Cardiac septum (tissue), 1 donor: ENCODE measurements at regions not wholly inside any gene's neighbourhood (a gene's known extent, or its start where the extent isn't known, plus 50 kb on each side); places are given as distances from the start of the nearest gene placed in this dataset.
"Not testable (repeated sequence)": the region's sequence is repeated elsewhere in the genome, so short reads cannot be mapped to it uniquely, and the experiment has no call there.

Experiments
- DNase-seq: peaks from one replicate; pipeline ENCODE4 v3.0.0-alpha.2; 2020; ENCODE audit warnings: low spot score
- intact Hi-C: fragments of 100-400 bp; cut with DNase I; formaldehyde crosslinking; loops from one replicate; pipeline ENCODE4 v1.14.0; 2022
- donor health status: DM: no; HTN: no; CAD: no.

DNA sequence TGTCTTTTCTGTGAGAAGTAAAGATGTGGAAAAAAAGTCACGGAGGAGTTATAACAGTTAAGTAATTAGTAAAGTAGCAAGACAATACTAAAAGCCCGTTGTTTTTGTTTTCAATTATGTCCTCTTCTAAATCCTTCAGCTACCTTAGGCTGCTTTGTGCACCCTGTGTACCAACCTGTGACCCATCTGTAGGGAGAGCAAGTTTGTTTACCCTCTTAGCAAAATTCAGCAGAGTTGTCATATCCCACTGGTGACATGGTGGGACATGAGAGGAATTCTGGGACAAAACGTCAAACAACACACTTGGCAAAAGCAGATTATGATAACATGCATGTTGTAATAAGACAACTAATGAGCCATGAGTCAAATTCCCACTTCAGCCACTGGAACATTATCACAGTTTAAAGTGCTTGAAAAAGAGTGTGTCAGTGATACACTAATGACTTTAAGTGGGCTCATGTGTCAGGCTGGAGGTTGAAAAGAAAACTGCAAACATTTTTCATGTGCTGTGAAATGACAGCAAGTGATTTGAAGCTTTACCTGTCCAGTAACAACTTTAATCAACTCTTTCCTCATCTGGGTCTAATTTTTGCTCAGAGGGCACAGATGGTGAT is 392.8 kb upstream of the ACVR2A start:
- intact Hi-C loops, result no loop called here
- no peak for DNase-seq

DNA sequence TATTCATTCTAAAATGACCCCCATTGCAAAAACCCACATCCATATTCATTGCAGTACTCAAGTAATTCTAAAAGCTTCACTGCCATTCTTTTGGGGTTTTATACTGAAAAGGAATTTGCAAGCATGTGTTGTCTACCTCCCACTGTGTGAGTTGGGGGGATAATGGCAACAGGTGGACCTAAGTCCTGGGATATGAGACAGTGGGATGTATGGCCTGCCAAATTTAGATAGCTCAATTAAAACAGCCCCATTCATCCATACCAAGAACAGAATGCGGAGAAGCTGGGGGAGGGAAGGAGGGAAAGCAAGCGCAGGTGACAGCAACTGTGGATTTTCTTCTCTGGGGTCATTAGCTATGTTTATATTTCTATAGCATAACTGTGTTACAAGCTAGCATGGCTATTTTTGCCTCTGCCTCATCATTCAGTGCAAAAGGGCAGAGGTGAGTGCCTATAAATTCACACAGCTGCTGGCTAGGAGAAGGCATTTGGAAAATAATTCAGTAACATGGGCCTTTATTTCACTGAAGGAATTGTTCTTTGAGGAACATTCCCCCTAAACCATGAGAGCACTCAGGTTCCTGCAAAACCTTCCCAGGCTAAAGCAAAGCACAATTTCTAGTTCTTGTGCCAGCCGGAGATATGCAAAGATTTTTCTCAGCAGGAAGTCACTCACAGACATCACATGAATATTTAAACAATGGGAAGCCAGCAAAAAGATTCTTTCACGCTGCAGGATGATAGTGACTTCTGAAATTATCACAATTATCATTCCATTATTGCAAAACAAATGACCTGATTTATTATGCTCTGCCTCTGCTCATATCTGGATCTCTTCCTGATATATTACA is 393.9 kb upstream of the ACVR2A start:
- no peak for DNase-seq
- intact Hi-C loops, result no loop called here

DNA sequence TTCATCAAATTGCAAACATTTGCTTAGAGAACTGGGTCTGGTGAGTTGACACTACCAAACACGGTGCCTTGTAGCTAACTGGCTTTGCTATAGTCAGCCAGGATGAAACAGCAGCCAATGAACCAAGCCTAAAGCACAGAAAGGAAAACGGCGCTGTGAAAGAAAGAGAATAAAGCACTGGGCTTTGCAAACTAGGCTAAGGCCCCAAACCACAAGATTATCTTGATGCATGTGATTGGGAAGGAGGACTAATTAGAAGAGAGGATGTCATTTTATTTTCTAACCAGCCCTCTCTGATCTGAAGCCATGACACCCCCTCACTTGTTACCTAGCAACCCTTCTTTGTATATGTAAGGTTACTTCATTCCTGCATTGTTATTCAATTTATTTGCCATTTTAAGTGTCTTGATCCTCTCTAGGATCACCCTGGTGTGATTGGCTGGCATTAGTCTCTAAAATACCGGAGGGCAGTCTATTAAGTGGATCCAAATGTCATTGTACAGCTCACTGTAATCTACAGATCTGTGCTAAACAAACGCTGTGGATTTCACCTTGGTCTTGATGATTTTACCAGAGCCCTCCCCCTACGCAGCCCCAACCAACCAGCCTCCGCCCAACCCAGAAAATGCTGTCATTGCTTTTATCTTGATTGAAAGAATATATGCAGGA is 395.4 kb upstream of the ACVR2A start:
- DNase-seq, result no peak
- intact Hi-C loops, result no loop called here

DNA sequence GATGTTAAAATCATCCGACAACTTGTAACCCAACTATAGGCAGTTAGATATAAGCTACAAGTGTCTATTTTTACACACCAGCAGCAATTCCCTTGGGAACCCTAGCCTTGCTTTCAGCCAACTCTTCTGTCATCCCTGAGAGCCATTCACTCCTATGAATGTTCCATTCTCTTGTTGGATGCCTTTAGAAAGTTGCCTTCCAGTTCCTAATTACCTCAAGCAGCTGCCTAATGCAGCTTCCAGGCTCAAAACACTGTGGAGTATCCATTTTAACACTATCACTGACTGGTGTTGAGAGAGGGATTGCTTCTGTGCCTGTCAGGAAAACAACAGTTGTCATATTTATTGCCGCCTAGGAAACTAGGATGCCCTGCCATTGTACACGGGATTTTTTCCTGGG is 402.0 kb upstream of the ACVR2A start:
- intact Hi-C loops, result no loop called here
- no peak for DNase-seq

DNA sequence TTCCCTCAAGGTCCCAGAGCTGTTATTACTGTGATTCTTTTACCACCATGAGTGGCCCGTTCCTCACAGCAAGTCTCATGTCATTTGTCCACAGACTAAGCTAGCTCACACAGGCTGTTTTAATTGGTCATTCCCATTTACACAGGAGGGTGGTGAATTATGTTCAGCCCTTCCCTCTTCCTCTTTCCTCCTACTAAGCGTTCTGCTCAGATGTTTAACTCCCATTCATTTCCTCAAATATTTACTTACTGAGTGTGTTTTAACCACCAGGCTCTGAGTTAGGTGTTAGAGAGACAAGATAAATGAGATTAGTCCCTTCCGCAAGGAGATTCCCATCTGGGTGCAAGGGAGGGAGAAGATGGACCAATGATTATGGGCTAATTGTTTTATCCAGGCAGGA is 403.6 kb upstream of the ACVR2A start:
- intact Hi-C loops, result no loop called here
- no peak for DNase-seq

GRCh38 chr2:147440734-147441133 is 404.1 kb upstream of the ACVR2A start:
- no peak for DNase-seq
- intact Hi-C loops, result no loop called here

DNA sequence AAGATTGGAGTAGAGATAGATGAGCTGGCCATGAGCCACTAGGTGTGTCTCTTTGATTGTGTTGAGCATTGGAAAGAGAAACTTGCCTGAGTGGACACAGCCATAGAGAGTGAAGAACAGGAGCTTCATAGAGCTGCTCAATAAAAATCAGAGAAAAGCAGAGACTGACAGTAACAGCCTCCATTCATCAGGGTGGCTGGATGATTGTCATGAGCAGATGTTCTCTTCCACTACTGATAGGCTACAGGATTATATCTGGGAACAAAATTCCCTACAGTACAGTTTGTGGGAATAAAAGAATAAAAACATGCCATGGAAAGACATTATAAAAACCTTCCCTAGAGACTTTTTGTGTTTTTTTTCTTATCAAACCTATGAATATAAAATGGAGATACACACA is 404.8 kb upstream of the ACVR2A start:
- intact Hi-C loops, result no loop called here
- DNase-seq, result no peak

- intact Hi-C loops, result no loop called here
- no peak for DNase-seq
These were observed 405.9 kb upstream of the ACVR2A start for GRCh38 chr2:147438882-147439281.

GRCh38 chr2:147433822-147434221 is 411.0 kb upstream of the ACVR2A start:
- intact Hi-C loops, result no loop called here
- no peak for DNase-seq

- intact Hi-C loops, result no loop called here
- no peak for DNase-seq
These were observed 414.4 kb upstream of the ACVR2A start for GRCh38 chr2:147430408-147430807.

- intact Hi-C loops, result loop anchor here (10.0 kb wide), 1 partner anchor 377 kb away; no protein-coding TSS in a partner anchor
These were observed 416.6 kb upstream of the ACVR2A start for GRCh38 chr2:147428120-147428747.

DNA sequence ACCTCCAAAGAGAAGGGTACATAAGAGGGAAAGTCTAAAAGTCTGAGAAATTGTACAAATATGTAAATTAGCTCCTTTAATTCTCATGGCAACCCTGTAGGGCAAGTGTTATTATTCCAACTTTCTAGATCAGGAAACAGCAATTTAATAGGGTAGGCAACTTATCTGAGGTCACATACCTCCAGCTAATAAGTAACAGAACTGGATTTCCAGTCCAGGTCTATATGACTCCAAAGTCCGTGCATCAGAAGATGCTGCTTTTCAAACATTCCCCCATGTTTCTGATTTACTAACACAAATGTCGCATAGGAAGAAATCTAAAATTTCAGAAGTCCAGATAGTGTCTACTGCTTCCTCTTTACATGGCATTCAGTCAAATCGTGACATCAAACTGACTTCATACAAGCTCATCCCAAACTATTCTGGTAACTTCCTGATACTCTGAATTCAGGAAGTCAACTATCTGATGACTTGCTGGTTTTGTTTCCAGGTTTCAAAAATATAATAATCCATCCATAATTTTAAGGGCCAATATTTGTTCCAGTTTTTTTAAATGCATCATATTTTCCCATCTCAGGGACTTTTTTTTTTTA is 419.3 kb upstream of the ACVR2A start:
- DNase-seq, result no peak
- intact Hi-C loops, result loop anchor here (10.0 kb wide), 1 partner anchor 379 kb away; no protein-coding TSS in a partner anchor

More at GRCh38 chr2:147428120-147428747, 416.6 kb upstream of the ACVR2A start:
- no peak for DNase-seq

DNA sequence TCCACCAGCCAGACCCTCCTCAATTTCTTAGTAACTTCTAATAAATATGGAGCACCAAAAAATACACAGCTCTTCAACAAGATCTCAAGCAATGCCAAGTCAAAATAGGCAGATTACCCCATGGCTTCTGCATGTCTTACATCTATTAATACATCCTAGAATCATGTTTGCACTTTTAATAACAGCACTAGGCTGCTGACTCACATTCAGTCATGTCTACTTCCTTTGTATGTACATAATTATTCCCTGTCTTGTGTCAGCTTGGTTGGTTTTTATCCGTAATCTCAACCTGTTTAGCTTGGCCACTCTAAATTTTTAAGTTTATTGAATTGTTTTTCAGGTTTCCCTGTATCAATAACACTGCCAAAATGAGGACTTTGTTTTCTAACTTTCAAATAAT is 420.1 kb upstream of the ACVR2A start:
- DNase-seq, result no peak
- intact Hi-C loops, result loop anchor here (10.0 kb wide), 1 partner anchor 380 kb away; no protein-coding TSS in a partner anchor

DNA sequence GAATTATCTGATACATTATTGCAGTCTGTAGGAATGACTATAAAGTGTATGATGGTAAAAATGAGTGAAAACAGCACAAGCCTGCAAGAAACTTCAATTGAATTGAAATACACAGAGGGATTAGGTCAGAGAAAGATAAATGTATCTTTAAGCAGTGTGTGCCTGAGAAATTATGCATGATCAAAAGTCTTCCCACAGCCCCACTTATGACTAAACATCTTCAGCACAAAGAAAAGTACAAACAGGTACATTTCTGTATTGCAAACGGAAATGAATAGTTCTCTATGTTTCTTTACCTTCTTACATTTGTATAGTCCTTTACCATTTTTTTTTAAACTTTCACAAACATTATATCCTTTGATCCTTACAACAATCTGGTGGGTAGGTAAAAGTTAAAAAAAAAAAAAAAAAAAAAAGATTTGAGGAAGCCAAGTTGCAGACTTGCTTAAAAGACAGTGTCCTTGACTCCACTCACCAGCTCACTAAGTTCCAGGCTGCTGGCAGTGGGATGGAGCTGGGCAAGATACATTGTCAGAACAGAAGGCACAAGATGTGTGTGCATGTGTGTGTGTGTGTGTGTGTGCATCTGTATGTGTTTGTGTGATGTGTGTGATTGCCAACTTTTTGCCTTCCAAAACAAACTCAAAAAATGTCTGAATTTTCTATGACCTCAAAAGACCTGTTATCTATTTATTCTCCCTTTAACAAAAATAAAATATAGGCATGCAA is 423.7 kb upstream of the ACVR2A start:
- intact Hi-C loops, result loop anchor here (10.0 kb wide), 1 partner anchor 384 kb away; no protein-coding TSS in a partner anchor

GRCh38 chr2:147420517-147420916 is 424.3 kb upstream of the ACVR2A start:
- DNase-seq, result no peak
- intact Hi-C loops, result loop anchor here (10.0 kb wide), 1 partner anchor 384 kb away; no protein-coding TSS in a partner anchor

More for the DNA sequence above, 423.7 kb upstream of the ACVR2A start:
- DNase-seq, result no peak

- DNase-seq, result no peak
- intact Hi-C loops, result no loop called here
These were observed 428.7 kb upstream of the ACVR2A start for GRCh38 chr2:147416099-147416498.

- intact Hi-C loops, result not testable (repeated sequence)
These were observed 430.2 kb upstream of the ACVR2A start for GRCh38 chr2:147414656-147415055.

DNA sequence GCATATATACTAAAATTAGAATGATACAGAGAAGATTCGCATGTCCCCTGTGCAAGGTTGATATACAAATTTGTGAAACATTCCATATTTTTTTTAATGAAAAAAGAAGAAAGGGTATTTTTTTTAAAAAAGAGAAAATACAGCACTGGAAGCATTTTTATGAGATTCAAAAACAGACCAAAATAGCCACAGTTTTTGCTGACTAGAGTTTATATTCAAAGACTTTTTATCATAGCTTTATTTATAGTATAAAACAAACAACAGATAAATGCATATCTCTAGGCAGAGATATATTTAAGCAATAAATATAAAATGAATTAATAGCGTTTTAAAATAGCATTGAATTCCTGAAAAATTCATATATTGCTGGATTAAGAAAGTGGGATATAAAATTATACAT is 436.5 kb upstream of the ACVR2A start:
- intact Hi-C loops, result no loop called here
- no peak for DNase-seq

More at GRCh38 chr2:147414656-147415055, 430.2 kb upstream of the ACVR2A start:
- DNase-seq, result not testable (repeated sequence)

- intact Hi-C loops, result no loop called here
These were observed 439.2 kb upstream of the ACVR2A start for GRCh38 chr2:147405651-147406050.

More at GRCh38 chr2:147405651-147406050, 439.2 kb upstream of the ACVR2A start:
- no peak for DNase-seq
